Liver (tissue), 6 donors: ENCODE measurements at regions not wholly inside any gene's neighbourhood (a gene's known extent, or its start where the extent isn't known, plus 50 kb on each side); places are given as distances from the start of the nearest gene placed in this dataset.

ENCODE experiments used
- DNase-seq: peaks from one replicate; pipeline ENCODE4 v3.0.0-alpha.2; 2017; ENCODE audit warnings: low spot score
- H3K27ac ChIP-seq, 2 donors: one replicate each; pipeline ENCODE4 v1.7.0; 2013; ENCODE audit warnings: inconsistent platforms in 2 of 2, low read length in 2 of 2, control low read depth in 1 of 2, low read depth in 1 of 2, mild to moderate bottlenecking in 1 of 2
- H3K27me3 ChIP-seq, 4 donors: one replicate each; pipeline versions ENCODE4 v1.6.1 to v1.7.0; 2013; ENCODE audit warnings: low read length in 3 of 4, inconsistent platforms in 1 of 4, mild to moderate bottlenecking in 1 of 4, moderate library complexity in 1 of 4; ENCODE audit not compliant: control insufficient read depth in 4 of 4, insufficient read depth in 4 of 4
- H3K36me3 ChIP-seq, 4 donors: one replicate each; pipeline versions ENCODE4 v1.6.1 to v1.7.0; 2013; ENCODE audit warnings: low read length in 3 of 4, mild to moderate bottlenecking in 3 of 4, low read depth in 1 of 4, moderate library complexity in 1 of 4; ENCODE audit not compliant: control insufficient read depth in 4 of 4, insufficient read depth in 3 of 4
- H3K4me1 ChIP-seq, 4 donors: one replicate each; pipeline versions ENCODE4 v1.6.1 to v1.7.0; 2013; ENCODE audit warnings: low read length in 3 of 4, mild to moderate bottlenecking in 3 of 4, moderate library complexity in 1 of 4; ENCODE audit not compliant: control insufficient read depth in 4 of 4, insufficient read depth in 4 of 4
- H3K4me3 ChIP-seq, 3 donors: one replicate each; pipeline versions ENCODE4 v1.6.1 to v1.7.0; 2013; ENCODE audit warnings: low read length in 3 of 3, control low read depth in 1 of 3, low read depth in 1 of 3, mild to moderate bottlenecking in 1 of 3
- H3K9ac ChIP-seq, 2 donors: one replicate each; pipeline ENCODE4 v1.7.0; 2013; ENCODE audit warnings: low read length in 2 of 2, mild to moderate bottlenecking in 2 of 2, moderate library complexity in 2 of 2, control low read depth in 1 of 2, low read depth in 1 of 2
- H3K9me3 ChIP-seq, 4 donors: one replicate each; pipeline versions ENCODE4 v1.6.1 to v1.7.0; 2013; ENCODE audit warnings: low read length in 3 of 4; ENCODE audit not compliant: control insufficient read depth in 4 of 4
- EGR1 ChIP-seq, 2 donors: IDR thresholded peaks; 2 replicates each; pipeline ENCODE4 v1.6.1; 2016 to 2018; ENCODE audit warnings: antibody characterized with exemption in 2 of 2, low read depth in 2 of 2
- FOXA1 ChIP-seq: IDR thresholded peaks from 2 replicates; pipeline ENCODE4 v1.6.1; 2016; ENCODE audit warnings: antibody characterized with exemption
- FOXA2 ChIP-seq: IDR thresholded peaks from 2 replicates; pipeline ENCODE4 v1.6.1; 2016; ENCODE audit warnings: antibody characterized with exemption
- HNF4A ChIP-seq, 2 donors: conservative IDR thresholded peaks; 2 replicates each; pipeline ENCODE4 v1.6.1; 2016; ENCODE audit warnings: antibody characterized with exemption in 2 of 2, mild to moderate bottlenecking in 2 of 2
- JUND ChIP-seq, 2 donors: IDR thresholded peaks; 2 replicates each; pipeline ENCODE4 v1.6.1; 2016; ENCODE audit warnings: antibody characterized with exemption in 2 of 2
- NR2F2 ChIP-seq: IDR thresholded peaks from 2 replicates; pipeline ENCODE4 v1.6.1; 2016; ENCODE audit warnings: antibody characterized with exemption
- RXRA ChIP-seq, 2 donors: IDR thresholded peaks; 2 replicates each; pipeline ENCODE4 v1.6.1; 2017 to 2018; ENCODE audit warnings: antibody characterized with exemption in 2 of 2, mild to moderate bottlenecking in 1 of 2
- SP1 ChIP-seq: IDR thresholded peaks from 2 replicates; pipeline ENCODE4 v1.6.1; 2018; ENCODE audit warnings: antibody characterized with exemption, mild to moderate bottlenecking
- TAF1 ChIP-seq: conservative IDR thresholded peaks from 2 replicates; pipeline ENCODE4 v1.6.1; 2016; ENCODE audit warnings: antibody characterized with exemption, mild to moderate bottlenecking
- YY1 ChIP-seq: IDR thresholded peaks from 2 replicates; pipeline ENCODE4 v1.6.1; 2016; ENCODE audit warnings: antibody characterized with exemption, mild to moderate bottlenecking
- TF ChIP-seq, protein P1 (sequence below): IDR thresholded peaks from 2 replicates; pipeline ENCODE4 v1.6.1; 2016; ENCODE audit warnings: antibody characterized with exemption
- TF ChIP-seq, protein P2 (sequence below): IDR thresholded peaks from 2 replicates; pipeline ENCODE4 v1.6.1; 2016; ENCODE audit warnings: antibody characterized with exemption, mild to moderate bottlenecking
- TF ChIP-seq, protein P3 (sequence below): IDR thresholded peaks from 2 replicates; pipeline ENCODE4 v1.6.1; 2016; ENCODE audit warnings: antibody characterized with exemption
- TF ChIP-seq, protein P4 (sequence below): IDR thresholded peaks from 2 replicates; pipeline ENCODE4 v1.6.1; 2016; ENCODE audit warnings: antibody characterized with exemption
- donor health status: healthy.
- donor health status: healthy.
- donor health status: healthy.

DNA sequence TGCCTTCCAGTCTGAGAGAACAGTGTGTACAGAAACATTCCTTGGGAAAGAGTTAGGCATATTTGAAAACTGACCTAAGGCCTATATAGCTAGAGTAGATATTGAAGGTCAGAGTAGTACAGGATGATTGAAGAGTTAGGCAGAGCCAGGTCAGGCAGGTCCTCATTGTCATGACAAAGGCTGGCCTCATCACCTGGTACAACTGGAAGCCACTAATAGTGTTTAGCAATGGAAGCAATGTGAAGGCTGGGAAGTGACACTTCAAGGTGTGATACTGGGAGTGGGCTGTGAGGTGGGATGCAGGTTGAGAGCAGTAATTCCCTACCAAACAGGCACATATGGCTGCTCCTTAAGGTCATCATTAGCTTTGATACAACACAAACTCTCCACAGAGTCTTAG, 123.6 kb upstream of the CCNH start:
- DNase-seq: no peak
- Histone ChIP-seq H3K36me3 (no peaks in the 10 kb centered on the region), H3K4me1 (peaks cover 0 to 4% (median 2%) of the 10 kb centered on the region in 4 donors), H3K27ac (no peak overlapping the region), H3K4me3 (no peak overlapping the region), H3K9ac (no peak overlapping the region), H3K9me3 (no peaks in the 10 kb centered on the region), H3K27me3 (no peaks in the 10 kb centered on the region)
- no peak for TF ChIP-seq HNF4A (conservative IDR thresholded peaks at IDR 0.05)
- no peak for TF ChIP-seq SP1
- TF ChIP-seq FOXA2: no peak
- no peak for TF ChIP-seq FOXA1
- TF ChIP-seq, protein P1, sequence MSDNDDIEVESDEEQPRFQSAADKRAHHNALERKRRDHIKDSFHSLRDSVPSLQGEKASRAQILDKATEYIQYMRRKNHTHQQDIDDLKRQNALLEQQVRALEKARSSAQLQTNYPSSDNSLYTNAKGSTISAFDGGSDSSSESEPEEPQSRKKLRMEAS: no peak
- TF ChIP-seq, protein P2, sequence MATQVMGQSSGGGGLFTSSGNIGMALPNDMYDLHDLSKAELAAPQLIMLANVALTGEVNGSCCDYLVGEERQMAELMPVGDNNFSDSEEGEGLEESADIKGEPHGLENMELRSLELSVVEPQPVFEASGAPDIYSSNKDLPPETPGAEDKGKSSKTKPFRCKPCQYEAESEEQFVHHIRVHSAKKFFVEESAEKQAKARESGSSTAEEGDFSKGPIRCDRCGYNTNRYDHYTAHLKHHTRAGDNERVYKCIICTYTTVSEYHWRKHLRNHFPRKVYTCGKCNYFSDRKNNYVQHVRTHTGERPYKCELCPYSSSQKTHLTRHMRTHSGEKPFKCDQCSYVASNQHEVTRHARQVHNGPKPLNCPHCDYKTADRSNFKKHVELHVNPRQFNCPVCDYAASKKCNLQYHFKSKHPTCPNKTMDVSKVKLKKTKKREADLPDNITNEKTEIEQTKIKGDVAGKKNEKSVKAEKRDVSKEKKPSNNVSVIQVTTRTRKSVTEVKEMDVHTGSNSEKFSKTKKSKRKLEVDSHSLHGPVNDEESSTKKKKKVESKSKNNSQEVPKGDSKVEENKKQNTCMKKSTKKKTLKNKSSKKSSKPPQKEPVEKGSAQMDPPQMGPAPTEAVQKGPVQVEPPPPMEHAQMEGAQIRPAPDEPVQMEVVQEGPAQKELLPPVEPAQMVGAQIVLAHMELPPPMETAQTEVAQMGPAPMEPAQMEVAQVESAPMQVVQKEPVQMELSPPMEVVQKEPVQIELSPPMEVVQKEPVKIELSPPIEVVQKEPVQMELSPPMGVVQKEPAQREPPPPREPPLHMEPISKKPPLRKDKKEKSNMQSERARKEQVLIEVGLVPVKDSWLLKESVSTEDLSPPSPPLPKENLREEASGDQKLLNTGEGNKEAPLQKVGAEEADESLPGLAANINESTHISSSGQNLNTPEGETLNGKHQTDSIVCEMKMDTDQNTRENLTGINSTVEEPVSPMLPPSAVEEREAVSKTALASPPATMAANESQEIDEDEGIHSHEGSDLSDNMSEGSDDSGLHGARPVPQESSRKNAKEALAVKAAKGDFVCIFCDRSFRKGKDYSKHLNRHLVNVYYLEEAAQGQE: no peak
- TF ChIP-seq, protein P3, sequence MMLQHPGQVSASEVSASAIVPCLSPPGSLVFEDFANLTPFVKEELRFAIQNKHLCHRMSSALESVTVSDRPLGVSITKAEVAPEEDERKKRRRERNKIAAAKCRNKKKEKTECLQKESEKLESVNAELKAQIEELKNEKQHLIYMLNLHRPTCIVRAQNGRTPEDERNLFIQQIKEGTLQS: no peak
- no peak for TF ChIP-seq NR2F2
- TF ChIP-seq JUND (IDR thresholded peaks at IDR 0.05): no peak
- no peak for TF ChIP-seq TAF1
- no peak for TF ChIP-seq RXRA (IDR thresholded peaks at IDR 0.05)
- TF ChIP-seq YY1: no peak
- no peak for TF ChIP-seq EGR1 (IDR thresholded peaks at IDR 0.05; ENCODE audit: low read depth in 2 of 2)

DNA sequence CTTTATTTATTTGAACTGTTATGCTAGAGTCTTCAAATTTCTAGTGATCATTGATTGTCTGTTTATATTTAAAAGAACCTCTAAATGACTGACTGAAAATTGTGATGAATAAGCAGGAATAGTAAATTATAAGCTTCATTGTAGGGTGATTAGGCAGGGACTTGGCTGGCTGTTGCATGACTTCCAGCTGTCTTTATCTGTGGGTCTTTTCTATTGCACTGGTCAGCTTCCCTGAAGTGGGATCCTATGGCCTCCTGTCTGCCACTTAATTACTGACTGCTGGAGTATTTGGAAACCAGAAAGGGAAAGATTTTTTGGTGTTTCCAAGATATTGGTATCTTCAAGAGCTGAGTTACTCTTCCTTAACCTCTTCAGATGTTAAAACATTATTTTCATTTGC, 123.0 kb upstream of the CCNH start:
- H3K9ac ChIP-seq: no peak overlapping the region
- peaks cover 0 to 2% (median under 1%) of the 10 kb centered on the region in 4 donors for H3K4me1 ChIP-seq
- no peak for DNase-seq
- no peak overlapping the region for H3K27ac ChIP-seq
- H3K4me3 ChIP-seq: no peak overlapping the region
- H3K9me3 ChIP-seq: no peaks in the 10 kb centered on the region
- no peaks in the 10 kb centered on the region for H3K27me3 ChIP-seq
- H3K36me3 ChIP-seq: no peaks in the 10 kb centered on the region
- TF ChIP-seq HNF4A (conservative IDR thresholded peaks at IDR 0.05) (no peak), NR2F2 (no peak), FOXA2 (no peak), FOXA1 (no peak), RXRA (IDR thresholded peaks at IDR 0.05) (no peak), JUND (IDR thresholded peaks at IDR 0.05) (no peak), EGR1 (IDR thresholded peaks at IDR 0.05; ENCODE audit: low read depth in 2 of 2) (no peak)
- TF ChIP-seq, protein P4, sequence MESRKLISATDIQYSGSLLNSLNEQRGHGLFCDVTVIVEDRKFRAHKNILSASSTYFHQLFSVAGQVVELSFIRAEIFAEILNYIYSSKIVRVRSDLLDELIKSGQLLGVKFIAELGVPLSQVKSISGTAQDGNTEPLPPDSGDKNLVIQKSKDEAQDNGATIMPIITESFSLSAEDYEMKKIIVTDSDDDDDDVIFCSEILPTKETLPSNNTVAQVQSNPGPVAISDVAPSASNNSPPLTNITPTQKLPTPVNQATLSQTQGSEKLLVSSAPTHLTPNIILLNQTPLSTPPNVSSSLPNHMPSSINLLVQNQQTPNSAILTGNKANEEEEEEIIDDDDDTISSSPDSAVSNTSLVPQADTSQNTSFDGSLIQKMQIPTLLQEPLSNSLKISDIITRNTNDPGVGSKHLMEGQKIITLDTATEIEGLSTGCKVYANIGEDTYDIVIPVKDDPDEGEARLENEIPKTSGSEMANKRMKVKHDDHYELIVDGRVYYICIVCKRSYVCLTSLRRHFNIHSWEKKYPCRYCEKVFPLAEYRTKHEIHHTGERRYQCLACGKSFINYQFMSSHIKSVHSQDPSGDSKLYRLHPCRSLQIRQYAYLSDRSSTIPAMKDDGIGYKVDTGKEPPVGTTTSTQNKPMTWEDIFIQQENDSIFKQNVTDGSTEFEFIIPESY: no peak
- TF ChIP-seq, protein P1: no peak
- TF ChIP-seq, protein P3: no peak
- TF ChIP-seq, protein P2: no peak
